ENCODE measurements at regions not wholly inside any gene's neighbourhood (a gene's known extent, or its start where the extent isn't known, plus 50 kb on each side); places are given as distances from the start of the nearest gene placed in this dataset.

- intact Hi-C loops (cut with DNase I): no loop called here
- TF ChIP-seq CTCF (IDR thresholded peaks at IDR 0.05): no peak
- no peak for TF ChIP-seq POLR2A (IDR thresholded peaks at IDR 0.05)
- no peaks in the 10 kb centered on the region for H3K36me3 ChIP-seq
- no peaks in the 10 kb centered on the region for H3K4me1 ChIP-seq
- H3K4me3 ChIP-seq: no peak overlapping the region
- no peak for DNase-seq
- no peaks in the 10 kb centered on the region for H3K9me3 ChIP-seq
- H3K27me3 ChIP-seq: no peaks in the 10 kb centered on the region
- no peak overlapping the region for H3K27ac ChIP-seq
These were observed 397.3 kb upstream of the CCDC179 start for GRCh38 chr11:23257556-23257955.

GRCh38 chr11:23263466-23263865 lies 403.2 kb upstream of the CCDC179 start:
- H3K4me3 ChIP-seq: no peak overlapping the region
- no peaks in the 10 kb centered on the region for H3K27me3 ChIP-seq
- no peaks in the 10 kb centered on the region for H3K9me3 ChIP-seq
- intact Hi-C loops (cut with DNase I): no loop called here
- TF ChIP-seq POLR2A (IDR thresholded peaks at IDR 0.05) (no peak), CTCF (IDR thresholded peaks at IDR 0.05) (no peak)
- no peaks in the 10 kb centered on the region for H3K36me3 ChIP-seq
- DNase-seq: no peak
- no peak overlapping the region for H3K27ac ChIP-seq
- no peaks in the 10 kb centered on the region for H3K4me1 ChIP-seq

- Histone ChIP-seq H3K27ac (no peak overlapping the region), H3K4me1 (no peaks in the 10 kb centered on the region), H3K27me3 (no peaks in the 10 kb centered on the region), H3K4me3 (no peak overlapping the region), H3K9me3 (no peaks in the 10 kb centered on the region), H3K36me3 (no peaks in the 10 kb centered on the region)
- TF ChIP-seq CTCF (IDR thresholded peaks at IDR 0.05): no peak
- no peak for TF ChIP-seq POLR2A (IDR thresholded peaks at IDR 0.05)
- DNase-seq: no peak
- intact Hi-C loops (cut with DNase I): no loop called here
These were observed 411.8 kb upstream of the CCDC179 start for GRCh38 chr11:23272095-23272494.

- WGBS, 2 donors: 66 to 90% methylated on average over 4 of the region's 4 CpGs
- Histone ChIP-seq H3K4me3 (no peak overlapping the region), H3K9me3 (no peaks in the 10 kb centered on the region), H3K27me3 (no peaks in the 10 kb centered on the region), H3K36me3 (no peaks in the 10 kb centered on the region), H3K27ac (no peak overlapping the region), H3K4me1 (no peaks in the 10 kb centered on the region)
- no peak for TF ChIP-seq CTCF (IDR thresholded peaks at IDR 0.05)
- intact Hi-C loops (cut with DNase I): no loop called here
- no peak for DNase-seq
These were observed 417.8 kb upstream of the CCDC179 start for GRCh38 chr11:23278121-23278520.

GRCh38 chr11:23280088-23280487 lies 419.8 kb upstream of the CCDC179 start:
- TF ChIP-seq CTCF (IDR thresholded peaks at IDR 0.05): no peak
- TF ChIP-seq POLR2A (IDR thresholded peaks at IDR 0.05): no peak
- Histone ChIP-seq H3K4me3 (no peak overlapping the region), H3K27me3 (no peaks in the 10 kb centered on the region), H3K27ac (no peak overlapping the region), H3K9me3 (no peaks in the 10 kb centered on the region), H3K4me1 (no peaks in the 10 kb centered on the region), H3K36me3 (no peaks in the 10 kb centered on the region)
- intact Hi-C loops (cut with DNase I): no loop called here
- DNase-seq: no peak
- 66 to 75% methylated on average over 2 of the region's 2 CpGs for WGBS, 2 donors

Data from esophagus squamous epithelium (tissue), 5 donors.